CD4-positive, alpha-beta T cell (primary cell): ENCODE measurements at regions not wholly inside any gene's neighbourhood (a gene's known extent, or its start where the extent isn't known, plus 50 kb on each side); places are given as distances from the start of the nearest gene placed in this dataset.

ENCODE experiments used
- ATAC-seq: fragments of 200-7000 bp; cut with Tn5 transposase; one replicate; pipeline ENCODE4 v1.10.0; 2022; ENCODE audit warnings: mild to moderate bottlenecking; ENCODE audit not compliant: poor library complexity
- CTCF ChIA-PET: fragments of 350-600 bp; sonication (Branson Sonifier 250); formaldehyde crosslinking; loops from one replicate; lab custom pipeline; 2021; ENCODE audit warnings: antibody characterized with exemption, inconsistent platforms; lab: Charles Lee
- POLR2A ChIA-PET: fragments of 350-600 bp; sonication (Branson Sonifier 250); formaldehyde crosslinking; loops from one replicate; lab custom pipeline; 2021; ENCODE audit warnings: antibody characterized with exemption, inconsistent platforms; lab: Charles Lee
- DNase-seq, 14 experiments: peaks; one replicate each; pipeline ENCODE4 v3.0.0-alpha.2; 2013 to 2020; ENCODE audit warnings: mixed read lengths in 2 of 14
- H3K27ac ChIP-seq, 2 donors: one replicate each; pipeline versions ENCODE4 v1.5.1 to v1.7.0; 2013; ENCODE audit warnings: low read length in 2 of 2, low read depth in 1 of 2, mild to moderate bottlenecking in 1 of 2
- H3K27me3 ChIP-seq, 2 experiments: 1 replicate in 1 of 2; 2 replicates in 1 of 2; pipeline versions ENCODE4 v1.6.1 to v1.7.0; 2013; ENCODE audit warnings: low read length in 2 of 2, control low read depth in 1 of 2, mild to moderate bottlenecking in 1 of 2, moderate library complexity in 1 of 2; ENCODE audit not compliant: insufficient read depth in 2 of 2, control insufficient read depth in 1 of 2
- H3K36me3 ChIP-seq: one replicate; pipeline ENCODE4 v1.6.1; 2013; ENCODE audit warnings: low read length, control low read depth; ENCODE audit not compliant: insufficient read depth
- H3K4me1 ChIP-seq: one replicate; pipeline ENCODE4 v1.6.1; 2013; ENCODE audit warnings: low read length, control low read depth; ENCODE audit not compliant: insufficient read depth
- H3K4me3 ChIP-seq: one replicate; pipeline ENCODE4 v1.5.1; 2013; ENCODE audit warnings: mild to moderate bottlenecking, low read length, moderate library complexity
- H3K9me3 ChIP-seq, 2 experiments: 1 replicate in 1 of 2; 2 replicates in 1 of 2; pipeline versions ENCODE4 v1.6.1 to v1.7.0; 2013; ENCODE audit warnings: low read length in 2 of 2, mild to moderate bottlenecking in 2 of 2, control low read depth in 1 of 2, moderate library complexity in 1 of 2; ENCODE audit not compliant: control insufficient read depth in 1 of 2, insufficient read depth in 1 of 2
- H3K27ac Mint-ChIP-seq: one replicate; pipeline ENCODE4 v1.8.0; 2020; ENCODE audit warnings: mixed read lengths
- H3K27me3 Mint-ChIP-seq: one replicate; pipeline ENCODE4 v1.8.0; 2021; ENCODE audit warnings: mixed read lengths
- H3K36me3 Mint-ChIP-seq: one replicate; pipeline ENCODE4 v1.8.0; 2021; ENCODE audit warnings: low read depth, mixed read lengths
- H3K4me1 Mint-ChIP-seq: one replicate; pipeline ENCODE4 v1.8.0; 2021; ENCODE audit warnings: low read depth, mixed read lengths
- H3K4me3 Mint-ChIP-seq: one replicate; pipeline ENCODE4 v1.8.0; 2020; ENCODE audit warnings: mild to moderate bottlenecking, mixed read lengths
- H3K9me3 Mint-ChIP-seq: one replicate; pipeline ENCODE4 v1.8.0; 2020; ENCODE audit warnings: mixed read lengths
- intact Hi-C, 2 experiments: fragments of 100-400 bp; cut with DNase I in 1 of 2; cut with micrococcal nuclease in 1 of 2; formaldehyde crosslinking; loops; one replicate each; pipeline versions ENCODE4 v1.15.1 to v1.9.0; 2023 to 2025; cut with DNase I, micrococcal nuclease
- TF ChIP-seq, protein P1 (sequence below): fragments of 200-600 bp; IDR thresholded peaks from one replicate; pipeline ENCODE4 v1.8.0; 2022; ENCODE audit warnings: antibody characterized with exemption, mild to moderate bottlenecking

DNA sequence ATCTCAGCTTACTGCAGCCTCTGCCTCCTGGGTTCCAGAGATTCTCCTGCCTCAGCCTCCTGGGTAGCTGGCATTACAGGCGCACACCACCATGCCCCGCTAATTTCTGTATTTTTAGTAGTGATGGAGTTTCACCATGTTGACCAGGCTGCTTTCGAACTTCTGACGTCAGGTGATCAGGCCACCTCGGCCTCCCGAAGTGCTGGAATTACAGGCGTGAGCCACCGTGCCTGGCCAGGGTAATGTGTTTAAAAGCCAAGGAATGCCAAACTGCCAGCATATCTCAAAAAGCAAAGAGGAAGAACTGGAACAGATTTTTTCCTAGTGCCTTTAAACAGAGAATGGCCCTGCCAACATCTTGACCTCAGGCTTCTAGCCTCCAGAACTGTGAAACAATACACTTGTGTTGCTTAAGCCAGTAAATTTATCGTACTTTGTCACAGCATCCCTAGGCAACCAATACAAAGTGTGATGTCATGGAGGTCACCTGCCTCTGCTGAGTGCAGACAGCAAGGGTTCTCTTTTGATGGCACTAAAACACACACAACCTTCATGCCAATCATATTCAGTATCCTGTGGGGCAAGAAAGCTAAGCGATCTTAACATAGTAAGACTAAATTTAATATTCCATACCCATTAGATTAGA, 858.3 kb upstream of the TMPRSS15 start:
- no peak for ATAC-seq
- POLR2A ChIA-PET = no interaction called here
- intact Hi-C loops = no loop called here
- H3K4me3 ChIP-seq = no peak overlapping the region
- Mint-ChIP-seq H3K36me3 (no peaks in the 10 kb centered on the region), H3K4me3 (no peak overlapping the region), H3K27me3 (no peaks in the 10 kb centered on the region), H3K9me3 (no peaks in the 10 kb centered on the region), H3K27ac (no peak overlapping the region), H3K4me1 (no peaks in the 10 kb centered on the region)
- no peak overlapping the region for H3K27ac ChIP-seq
- DNase-seq = no peak
- no peaks in the 10 kb centered on the region for H3K4me1 ChIP-seq
- CTCF ChIA-PET = no interaction called here
- H3K27me3 ChIP-seq = no peaks in the 10 kb centered on the region
- H3K36me3 ChIP-seq = no peaks in the 10 kb centered on the region
- H3K9me3 ChIP-seq = peaks cover 4 to 9% of the 10 kb centered on the region in 2 experiments
- TF ChIP-seq, protein P1, sequence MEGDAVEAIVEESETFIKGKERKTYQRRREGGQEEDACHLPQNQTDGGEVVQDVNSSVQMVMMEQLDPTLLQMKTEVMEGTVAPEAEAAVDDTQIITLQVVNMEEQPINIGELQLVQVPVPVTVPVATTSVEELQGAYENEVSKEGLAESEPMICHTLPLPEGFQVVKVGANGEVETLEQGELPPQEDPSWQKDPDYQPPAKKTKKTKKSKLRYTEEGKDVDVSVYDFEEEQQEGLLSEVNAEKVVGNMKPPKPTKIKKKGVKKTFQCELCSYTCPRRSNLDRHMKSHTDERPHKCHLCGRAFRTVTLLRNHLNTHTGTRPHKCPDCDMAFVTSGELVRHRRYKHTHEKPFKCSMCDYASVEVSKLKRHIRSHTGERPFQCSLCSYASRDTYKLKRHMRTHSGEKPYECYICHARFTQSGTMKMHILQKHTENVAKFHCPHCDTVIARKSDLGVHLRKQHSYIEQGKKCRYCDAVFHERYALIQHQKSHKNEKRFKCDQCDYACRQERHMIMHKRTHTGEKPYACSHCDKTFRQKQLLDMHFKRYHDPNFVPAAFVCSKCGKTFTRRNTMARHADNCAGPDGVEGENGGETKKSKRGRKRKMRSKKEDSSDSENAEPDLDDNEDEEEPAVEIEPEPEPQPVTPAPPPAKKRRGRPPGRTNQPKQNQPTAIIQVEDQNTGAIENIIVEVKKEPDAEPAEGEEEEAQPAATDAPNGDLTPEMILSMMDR = no peak

DNA sequence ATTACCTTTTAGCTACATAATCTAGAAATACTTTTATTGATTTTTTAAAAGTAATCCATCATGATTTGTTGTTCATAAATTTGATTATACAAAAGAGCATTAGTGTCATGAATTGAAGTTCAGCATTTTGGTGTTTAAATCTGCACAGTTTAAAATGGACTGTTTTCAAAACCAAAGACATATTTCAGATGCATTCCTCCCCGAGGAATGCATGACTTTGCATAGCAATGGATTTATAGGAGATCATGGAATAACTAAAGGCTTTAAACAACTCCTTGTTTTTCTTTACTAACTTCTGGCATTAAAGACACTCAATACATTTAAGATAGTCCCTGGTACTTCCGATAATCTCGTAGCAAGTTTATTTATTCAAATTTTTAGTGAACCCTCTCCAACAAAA, 863.1 kb upstream of the TMPRSS15 start:
- no peaks in the 10 kb centered on the region for H3K4me1 ChIP-seq
- DNase-seq (no peak), ATAC-seq (no peak)
- no peaks in the 10 kb centered on the region for H3K36me3 Mint-ChIP-seq
- no peak overlapping the region for H3K27ac Mint-ChIP-seq
- TF ChIP-seq, protein P1 = no peak
- H3K9me3 ChIP-seq = peaks cover 3 to 6% of the 10 kb centered on the region in 2 experiments
- POLR2A ChIA-PET = no interaction called here
- H3K9me3 Mint-ChIP-seq = peaks cover 3% of the 10 kb centered on the region
- no peaks in the 10 kb centered on the region for H3K27me3 Mint-ChIP-seq
- no peak overlapping the region for H3K27ac ChIP-seq
- CTCF ChIA-PET = no interaction called here
- H3K4me3 Mint-ChIP-seq = no peak overlapping the region
- intact Hi-C loops = no loop called here
- no peak overlapping the region for H3K4me3 ChIP-seq
- no peaks in the 10 kb centered on the region for H3K36me3 ChIP-seq
- no peaks in the 10 kb centered on the region for H3K27me3 ChIP-seq
- no peaks in the 10 kb centered on the region for H3K4me1 Mint-ChIP-seq

DNA sequence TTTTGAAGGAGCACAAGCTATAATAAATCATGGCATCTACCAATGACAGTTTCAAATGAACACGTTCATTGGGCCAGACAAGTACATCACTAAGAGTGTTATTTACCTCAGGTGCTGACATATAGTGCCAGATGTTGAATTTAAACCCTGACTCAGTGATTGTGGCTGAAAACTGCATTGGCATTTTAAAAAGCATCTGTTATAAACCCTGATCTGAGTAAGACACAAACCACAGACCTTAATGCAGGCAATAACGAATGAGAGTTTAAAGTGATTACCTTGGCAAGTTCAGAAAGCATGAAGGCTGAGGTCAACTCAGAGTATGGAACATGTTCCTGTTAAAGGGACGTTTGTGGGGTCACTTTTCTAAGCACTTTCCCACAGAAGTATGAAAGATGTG, 865.1 kb upstream of the TMPRSS15 start:
- TF ChIP-seq, protein P1 = no peak
- H3K9me3 Mint-ChIP-seq = peaks cover 3% of the 10 kb centered on the region
- no peaks in the 10 kb centered on the region for H3K27me3 Mint-ChIP-seq
- intact Hi-C loops = no loop called here
- Histone ChIP-seq H3K4me1 (no peaks in the 10 kb centered on the region), H3K36me3 (no peaks in the 10 kb centered on the region), H3K4me3 (no peak overlapping the region), H3K27ac (no peak overlapping the region), H3K27me3 (no peaks in the 10 kb centered on the region), H3K9me3 (peaks cover 0 to 6% of the 10 kb centered on the region in 2 experiments)
- no peak for DNase-seq
- H3K36me3 Mint-ChIP-seq = no peaks in the 10 kb centered on the region
- H3K4me3 Mint-ChIP-seq = no peak overlapping the region
- ChIA-PET CTCF (no interaction called here), POLR2A (no interaction called here)
- ATAC-seq = no peak
- no peak overlapping the region for H3K27ac Mint-ChIP-seq
- no peaks in the 10 kb centered on the region for H3K4me1 Mint-ChIP-seq
